ENCODE measurements at regions not wholly inside any gene's neighbourhood (a gene's known extent, or its start where the extent isn't known, plus 50 kb on each side); places are given as distances from the start of the nearest gene placed in this dataset.

- no peaks in the 10 kb centered on the region for H3K9me3 ChIP-seq
- TF ChIP-seq, protein P1, sequence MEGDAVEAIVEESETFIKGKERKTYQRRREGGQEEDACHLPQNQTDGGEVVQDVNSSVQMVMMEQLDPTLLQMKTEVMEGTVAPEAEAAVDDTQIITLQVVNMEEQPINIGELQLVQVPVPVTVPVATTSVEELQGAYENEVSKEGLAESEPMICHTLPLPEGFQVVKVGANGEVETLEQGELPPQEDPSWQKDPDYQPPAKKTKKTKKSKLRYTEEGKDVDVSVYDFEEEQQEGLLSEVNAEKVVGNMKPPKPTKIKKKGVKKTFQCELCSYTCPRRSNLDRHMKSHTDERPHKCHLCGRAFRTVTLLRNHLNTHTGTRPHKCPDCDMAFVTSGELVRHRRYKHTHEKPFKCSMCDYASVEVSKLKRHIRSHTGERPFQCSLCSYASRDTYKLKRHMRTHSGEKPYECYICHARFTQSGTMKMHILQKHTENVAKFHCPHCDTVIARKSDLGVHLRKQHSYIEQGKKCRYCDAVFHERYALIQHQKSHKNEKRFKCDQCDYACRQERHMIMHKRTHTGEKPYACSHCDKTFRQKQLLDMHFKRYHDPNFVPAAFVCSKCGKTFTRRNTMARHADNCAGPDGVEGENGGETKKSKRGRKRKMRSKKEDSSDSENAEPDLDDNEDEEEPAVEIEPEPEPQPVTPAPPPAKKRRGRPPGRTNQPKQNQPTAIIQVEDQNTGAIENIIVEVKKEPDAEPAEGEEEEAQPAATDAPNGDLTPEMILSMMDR (IDR thresholded peaks at IDR 0.05): peak in 1 of 2 donors; percentile 11
- peak; percentile 93 for ATAC-seq
These were observed 579.3 kb downstream of the BUD13 start for GRCh38 chr11:116193321-116194131.

DNA sequence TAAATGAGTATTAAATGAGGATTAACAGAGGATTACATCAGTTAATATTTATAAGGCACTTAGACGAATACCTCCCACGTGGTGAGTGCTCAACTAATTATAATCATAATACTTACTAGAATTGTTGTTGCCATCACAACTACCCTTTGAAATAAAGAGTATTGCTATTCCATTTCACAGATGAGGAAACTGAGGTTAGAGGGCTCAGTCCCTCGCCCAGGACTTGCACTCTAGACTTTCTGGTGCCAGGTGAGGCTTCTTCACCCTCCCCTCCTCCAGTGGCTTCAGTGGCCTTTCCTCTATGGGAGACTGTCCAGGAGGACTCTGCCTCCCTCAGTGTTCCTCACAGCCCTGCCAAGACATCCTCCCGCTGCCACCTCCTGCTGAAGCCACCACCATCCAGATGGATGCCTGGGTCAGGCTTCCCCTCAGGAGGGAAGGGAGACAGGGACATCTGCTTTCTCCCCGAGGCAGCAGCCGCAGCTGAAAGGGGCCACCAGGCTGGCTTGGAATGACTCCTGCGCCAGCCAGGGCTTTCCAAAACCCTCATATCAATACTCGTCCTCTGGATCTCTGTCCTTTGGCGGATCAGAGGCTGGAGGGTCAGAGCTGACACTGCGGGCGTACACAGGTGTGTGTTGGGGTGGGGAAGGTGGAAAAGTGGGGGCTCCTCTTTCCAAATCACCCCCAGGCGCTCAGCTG lies 580.1 kb downstream of the BUD13 start:
- peak overlapping the region; percentile 74 to 86 for H3K27ac ChIP-seq

More at GRCh38 chr11:116193321-116194131, 579.3 kb downstream of the BUD13 start:
- peak; percentile 68 to 88 (median 84) for DNase-seq
- peaks cover 0 to 30% of the 10 kb centered on the region in 2 donors for H3K27me3 ChIP-seq
- H3K27ac ChIP-seq: peak overlapping the region; percentile 74 to 86
- intact Hi-C loops (cut with DNase I): no loop called here
- no peaks in the 10 kb centered on the region for H3K36me3 ChIP-seq
- H3K4me3 ChIP-seq: peak overlapping the region; percentile 35 to 38
- H3K4me1 ChIP-seq: no peaks in the 10 kb centered on the region

GRCh38 chr11:116190861-116191260 lies 581.9 kb downstream of the BUD13 start:
- H3K27ac ChIP-seq: no peak overlapping the region
- H3K4me3 ChIP-seq: no peak overlapping the region
- no peak for DNase-seq
- no peaks in the 10 kb centered on the region for H3K9me3 ChIP-seq
- TF ChIP-seq, protein P1 (IDR thresholded peaks at IDR 0.05): no peak
- intact Hi-C loops (cut with DNase I): no loop called here
- no peak for ATAC-seq
- H3K36me3 ChIP-seq: no peaks in the 10 kb centered on the region
- peaks cover 0 to 30% of the 10 kb centered on the region in 2 donors for H3K27me3 ChIP-seq
- H3K4me1 ChIP-seq: no peaks in the 10 kb centered on the region

More for the DNA sequence above, 580.1 kb downstream of the BUD13 start:
- H3K9me3 ChIP-seq: no peaks in the 10 kb centered on the region
- H3K4me3 ChIP-seq: peak overlapping the region; percentile 35 to 38
- DNase-seq: peak in 1 of 4 donors; percentile 19
- peak; percentile 28 for ATAC-seq
- intact Hi-C loops (cut with DNase I): no loop called here
- no peaks in the 10 kb centered on the region for H3K36me3 ChIP-seq
- TF ChIP-seq, protein P1 (IDR thresholded peaks at IDR 0.05): no peak
- H3K4me1 ChIP-seq: no peaks in the 10 kb centered on the region
- H3K27me3 ChIP-seq: peaks cover 0 to 30% of the 10 kb centered on the region in 2 donors

- H3K36me3 ChIP-seq: no peaks in the 10 kb centered on the region
- intact Hi-C loops (cut with DNase I): no loop called here
- H3K4me1 ChIP-seq: no peaks in the 10 kb centered on the region
- TF ChIP-seq, protein P1 (IDR thresholded peaks at IDR 0.05): no peak
- no peaks in the 10 kb centered on the region for H3K9me3 ChIP-seq
- no peak for DNase-seq
- H3K27me3 ChIP-seq: peaks cover 0 to 28% of the 10 kb centered on the region in 2 donors
- H3K27ac ChIP-seq: no peak overlapping the region
- no peak overlapping the region for H3K4me3 ChIP-seq
- ATAC-seq: no peak
These were observed 583.2 kb downstream of the BUD13 start for GRCh38 chr11:116189408-116190170.
